ENCODE measurements at regions not wholly inside any gene's neighbourhood (a gene's known extent, or its start where the extent isn't known, plus 50 kb on each side); places are given as distances from the start of the nearest gene placed in this dataset.

GRCh38 chr1:29804181-29804899 lies 568.0 kb downstream of the PTPRU start (continued):
- TF ChIP-seq GABPA (IDR thresholded peaks at IDR 0.05 in 1 of 2, conservative IDR thresholded peaks at IDR 0.05 in 1 of 2) (no peak), RAD21 (IDR thresholded peaks at IDR 0.05) (no peak), TAF1 (conservative IDR thresholded peaks at IDR 0.05) (no peak), RXRA (IDR thresholded peaks at IDR 0.05) (no peak)

DNA sequence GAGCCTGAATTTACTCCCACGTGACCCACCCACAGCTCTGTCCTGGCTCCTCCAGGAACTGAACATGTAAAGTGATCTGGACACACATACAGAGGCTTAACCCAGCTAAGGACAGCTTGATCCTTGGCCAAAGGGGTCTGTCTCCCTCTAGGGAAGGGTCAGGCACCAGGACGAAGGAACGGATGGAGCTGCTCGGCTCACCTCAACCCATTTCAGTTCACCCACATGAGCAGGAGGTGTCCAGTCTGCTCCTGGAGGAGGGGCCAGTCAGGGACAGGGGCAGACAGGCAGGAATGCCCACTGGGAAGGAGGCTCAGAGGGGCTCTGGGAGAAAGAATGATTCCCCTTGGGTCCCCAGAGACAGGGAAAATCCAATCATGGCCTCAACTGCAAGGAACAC lies 567.2 kb downstream of the PTPRU start:
- H3K27me3 ChIP-seq (ENCODE audit: control insufficient read depth in 4 of 4, insufficient read depth in 4 of 4, low read length in 3 of 4), result peaks cover 0 to 6% (median 0%) of the 10 kb centered on the region in 4 donors
- H3K9ac ChIP-seq (ENCODE audit: low read depth in 1 of 2, low read length in 2 of 2), result no peak overlapping the region
- TF ChIP-seq RXRA (IDR thresholded peaks at IDR 0.05) (no peak), ATF3 (IDR thresholded peaks at IDR 0.05) (no peak), HNF4G (IDR thresholded peaks at IDR 0.05) (no peak), EGR1 (IDR thresholded peaks at IDR 0.05; ENCODE audit: low read depth in 2 of 2) (no peak), REST (IDR thresholded peaks at IDR 0.05) (no peak), NR2F2 (IDR thresholded peaks at IDR 0.05) (no peak)
- TF ChIP-seq, protein P1, sequence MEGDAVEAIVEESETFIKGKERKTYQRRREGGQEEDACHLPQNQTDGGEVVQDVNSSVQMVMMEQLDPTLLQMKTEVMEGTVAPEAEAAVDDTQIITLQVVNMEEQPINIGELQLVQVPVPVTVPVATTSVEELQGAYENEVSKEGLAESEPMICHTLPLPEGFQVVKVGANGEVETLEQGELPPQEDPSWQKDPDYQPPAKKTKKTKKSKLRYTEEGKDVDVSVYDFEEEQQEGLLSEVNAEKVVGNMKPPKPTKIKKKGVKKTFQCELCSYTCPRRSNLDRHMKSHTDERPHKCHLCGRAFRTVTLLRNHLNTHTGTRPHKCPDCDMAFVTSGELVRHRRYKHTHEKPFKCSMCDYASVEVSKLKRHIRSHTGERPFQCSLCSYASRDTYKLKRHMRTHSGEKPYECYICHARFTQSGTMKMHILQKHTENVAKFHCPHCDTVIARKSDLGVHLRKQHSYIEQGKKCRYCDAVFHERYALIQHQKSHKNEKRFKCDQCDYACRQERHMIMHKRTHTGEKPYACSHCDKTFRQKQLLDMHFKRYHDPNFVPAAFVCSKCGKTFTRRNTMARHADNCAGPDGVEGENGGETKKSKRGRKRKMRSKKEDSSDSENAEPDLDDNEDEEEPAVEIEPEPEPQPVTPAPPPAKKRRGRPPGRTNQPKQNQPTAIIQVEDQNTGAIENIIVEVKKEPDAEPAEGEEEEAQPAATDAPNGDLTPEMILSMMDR (IDR thresholded peaks at IDR 0.05; ENCODE audit: low read depth, low read length, missing input control), result no peak
- TF ChIP-seq, protein P2, sequence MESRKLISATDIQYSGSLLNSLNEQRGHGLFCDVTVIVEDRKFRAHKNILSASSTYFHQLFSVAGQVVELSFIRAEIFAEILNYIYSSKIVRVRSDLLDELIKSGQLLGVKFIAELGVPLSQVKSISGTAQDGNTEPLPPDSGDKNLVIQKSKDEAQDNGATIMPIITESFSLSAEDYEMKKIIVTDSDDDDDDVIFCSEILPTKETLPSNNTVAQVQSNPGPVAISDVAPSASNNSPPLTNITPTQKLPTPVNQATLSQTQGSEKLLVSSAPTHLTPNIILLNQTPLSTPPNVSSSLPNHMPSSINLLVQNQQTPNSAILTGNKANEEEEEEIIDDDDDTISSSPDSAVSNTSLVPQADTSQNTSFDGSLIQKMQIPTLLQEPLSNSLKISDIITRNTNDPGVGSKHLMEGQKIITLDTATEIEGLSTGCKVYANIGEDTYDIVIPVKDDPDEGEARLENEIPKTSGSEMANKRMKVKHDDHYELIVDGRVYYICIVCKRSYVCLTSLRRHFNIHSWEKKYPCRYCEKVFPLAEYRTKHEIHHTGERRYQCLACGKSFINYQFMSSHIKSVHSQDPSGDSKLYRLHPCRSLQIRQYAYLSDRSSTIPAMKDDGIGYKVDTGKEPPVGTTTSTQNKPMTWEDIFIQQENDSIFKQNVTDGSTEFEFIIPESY (IDR thresholded peaks at IDR 0.05), result no peak
- 76% methylated on average over 4 of the region's 4 CpGs for WGBS
- peak; percentile 21 for DNase-seq (ENCODE audit: low spot score)
- no peak overlapping the region for H3K4me3 ChIP-seq (ENCODE audit: low read depth in 1 of 3, low read length in 3 of 3)
- H3K27ac ChIP-seq (ENCODE audit: low read depth in 1 of 2, low read length in 2 of 2), result no peak overlapping the region
- no peaks in the 10 kb centered on the region for H3K4me1 ChIP-seq (ENCODE audit: control insufficient read depth in 4 of 4, insufficient read depth in 4 of 4, low read length in 3 of 4)
- H3K9me3 ChIP-seq (ENCODE audit: control insufficient read depth in 4 of 4, low read length in 3 of 4), result no peaks in the 10 kb centered on the region
- H3K36me3 ChIP-seq (ENCODE audit: control insufficient read depth in 4 of 4, insufficient read depth in 3 of 4, low read depth in 1 of 4, low read length in 3 of 4), result no peaks in the 10 kb centered on the region
